ENCODE measurements at regions not wholly inside any gene's neighbourhood (a gene's known extent, or its start where the extent isn't known, plus 50 kb on each side); places are given as distances from the start of the nearest gene placed in this dataset.
"Not testable (repeated sequence)": the region's sequence is repeated elsewhere in the genome, so short reads cannot be mapped to it uniquely, and the experiment has no call there.

GRCh38 chr15:56568466-56569167 is 103.7 kb upstream of the MNS1 start:
- no peak for DNase-seq (ENCODE audit: low read depth in 2 of 2)

GRCh38 chr15:56557415-56557814 is 92.5 kb upstream of the MNS1 start:
- no peak for DNase-seq (ENCODE audit: low read depth in 2 of 2)

GRCh38 chr15:56553486-56553885 is 88.5 kb upstream of the MNS1 start:
- DNase-seq (ENCODE audit: low read depth in 2 of 2) = no peak

- no peak for DNase-seq (ENCODE audit: low read depth in 2 of 2)
Observed at GRCh38 chr15:56552659-56553058, 87.7 kb upstream of the MNS1 start.

- not testable (repeated sequence) for DNase-seq (ENCODE audit: low read depth in 2 of 2)
Observed at GRCh38 chr15:56540570-56540969, 75.6 kb upstream of the MNS1 start.

- DNase-seq (ENCODE audit: low read depth in 2 of 2) = not testable (repeated sequence)
Observed at GRCh38 chr15:56540157-56540556, 75.2 kb upstream of the MNS1 start.

- no peak for DNase-seq (ENCODE audit: low read depth in 2 of 2)
Observed at GRCh38 chr15:56538901-56539545, 74.1 kb upstream of the MNS1 start.

GRCh38 chr15:56537881-56538280 is 72.9 kb upstream of the MNS1 start:
- peak; percentile 7 to 9 for DNase-seq (ENCODE audit: low read depth in 2 of 2)

- no peak for DNase-seq (ENCODE audit: low read depth in 2 of 2)
Observed at GRCh38 chr15:56534728-56535127, 69.8 kb upstream of the MNS1 start.

- no peak for DNase-seq (ENCODE audit: low read depth in 2 of 2)
Observed at GRCh38 chr15:56533731-56534403, 68.9 kb upstream of the MNS1 start.

GRCh38 chr15:56532721-56533460 is 68.0 kb upstream of the MNS1 start:
- DNase-seq (ENCODE audit: low read depth in 2 of 2) = no peak

- no peak for DNase-seq (ENCODE audit: low read depth in 2 of 2)
Observed at GRCh38 chr15:56530157-56530556, 65.2 kb upstream of the MNS1 start.

- DNase-seq (ENCODE audit: low read depth in 2 of 2) = no peak
Observed at GRCh38 chr15:56528136-56528535, 63.2 kb upstream of the MNS1 start.

GRCh38 chr15:56524915-56525314 is 60.0 kb upstream of the MNS1 start:
- no peak for DNase-seq (ENCODE audit: low read depth in 2 of 2)

- no peak for DNase-seq (ENCODE audit: low read depth in 2 of 2)
Observed at GRCh38 chr15:56523521-56523920, 58.6 kb upstream of the MNS1 start.

GRCh38 chr15:56519000-56519399 is 54.1 kb upstream of the MNS1 start:
- DNase-seq (ENCODE audit: low read depth in 2 of 2) = no peak
